ENCODE measurements at regions not wholly inside any gene's neighbourhood (a gene's known extent, or its start where the extent isn't known, plus 50 kb on each side); places are given as distances from the start of the nearest gene placed in this dataset.

DNA sequence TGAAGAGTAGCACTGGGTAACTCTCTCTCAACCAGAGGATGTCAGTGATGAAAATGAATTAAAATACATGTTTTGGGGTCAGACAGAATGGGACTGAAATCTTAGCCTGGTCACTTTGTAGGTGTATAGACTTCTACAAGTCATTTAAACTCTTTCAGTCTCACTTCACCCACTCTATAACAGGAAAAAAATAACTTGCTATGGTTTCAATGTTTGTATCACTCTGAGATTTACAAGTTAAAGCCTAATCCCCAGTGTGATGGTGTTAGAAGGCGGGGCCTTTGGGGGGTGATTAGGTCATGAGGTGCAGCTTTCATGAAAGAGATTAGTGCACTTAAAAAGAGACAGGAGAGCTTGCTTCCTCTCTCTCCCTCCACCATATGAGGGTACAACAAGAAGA, 134.8 kb downstream of the INHBA start:
- TF ChIP-seq, protein P1, sequence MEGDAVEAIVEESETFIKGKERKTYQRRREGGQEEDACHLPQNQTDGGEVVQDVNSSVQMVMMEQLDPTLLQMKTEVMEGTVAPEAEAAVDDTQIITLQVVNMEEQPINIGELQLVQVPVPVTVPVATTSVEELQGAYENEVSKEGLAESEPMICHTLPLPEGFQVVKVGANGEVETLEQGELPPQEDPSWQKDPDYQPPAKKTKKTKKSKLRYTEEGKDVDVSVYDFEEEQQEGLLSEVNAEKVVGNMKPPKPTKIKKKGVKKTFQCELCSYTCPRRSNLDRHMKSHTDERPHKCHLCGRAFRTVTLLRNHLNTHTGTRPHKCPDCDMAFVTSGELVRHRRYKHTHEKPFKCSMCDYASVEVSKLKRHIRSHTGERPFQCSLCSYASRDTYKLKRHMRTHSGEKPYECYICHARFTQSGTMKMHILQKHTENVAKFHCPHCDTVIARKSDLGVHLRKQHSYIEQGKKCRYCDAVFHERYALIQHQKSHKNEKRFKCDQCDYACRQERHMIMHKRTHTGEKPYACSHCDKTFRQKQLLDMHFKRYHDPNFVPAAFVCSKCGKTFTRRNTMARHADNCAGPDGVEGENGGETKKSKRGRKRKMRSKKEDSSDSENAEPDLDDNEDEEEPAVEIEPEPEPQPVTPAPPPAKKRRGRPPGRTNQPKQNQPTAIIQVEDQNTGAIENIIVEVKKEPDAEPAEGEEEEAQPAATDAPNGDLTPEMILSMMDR (IDR thresholded peaks at IDR 0.05), result no peak
- no peak for TF ChIP-seq POLR2AphosphoS5 (IDR thresholded peaks at IDR 0.05)
- no peak for TF ChIP-seq POLR2A (IDR thresholded peaks at IDR 0.05)
